NB4 (cell line): ENCODE measurements at regions not wholly inside any gene's neighbourhood (a gene's known extent, or its start where the extent isn't known, plus 50 kb on each side); places are given as distances from the start of the nearest gene placed in this dataset.
A peak's percentile ranks its signal among the peaks of the same experiment; 100 is the strongest.
"Not testable (repeated sequence)": the region's sequence is repeated elsewhere in the genome, so short reads cannot be mapped to it uniquely, and the experiment has no call there.

ENCODE experiments used
- DNase-seq: peaks from one replicate; pipeline ENCODE4 v3.0.0; 2010; ENCODE audit warnings: low read depth
- H3K4me3 ChIP-seq: one replicate; pipeline ENCODE4 v1.5.1; 2011; ENCODE audit warnings: mild to moderate bottlenecking, low read depth, low read length, moderate library complexity
- CTCF ChIP-seq: IDR thresholded peaks from one replicate; pipeline ENCODE4 v1.5.1; 2012; ENCODE audit warnings: low read depth, low read length
- MAX ChIP-seq: IDR thresholded peaks from 2 replicates; pipeline ENCODE4 v1.6.1; 2011; ENCODE audit warnings: low read depth, low read length
- MYC ChIP-seq: IDR thresholded peaks from 2 replicates; pipeline ENCODE4 v1.6.1; 2011; ENCODE audit warnings: low read depth, low read length
- POLR2A ChIP-seq: IDR thresholded peaks from 2 replicates; pipeline ENCODE4 v1.6.1; 2011; ENCODE audit warnings: mild to moderate bottlenecking; ENCODE audit not compliant: insufficient read length; ENCODE audit errors: extremely low read depth

GRCh38 chr11:128040603-128041002 is 546.8 kb downstream of the ETS1 start:
- DNase-seq: peak; percentile 45
- TF ChIP-seq POLR2A (no peak), MAX (no peak), CTCF (no peak), MYC (no peak)
- no peak overlapping the region for H3K4me3 ChIP-seq

- TF ChIP-seq MAX: peak; percentile 81
- TF ChIP-seq MYC: peak; percentile 70
- TF ChIP-seq CTCF: no peak
- H3K4me3 ChIP-seq: peak overlapping the region; percentile 38
- peak; percentile 99 for DNase-seq
Observed at GRCh38 chr11:128039140-128040021, 548.0 kb downstream of the ETS1 start.

DNA sequence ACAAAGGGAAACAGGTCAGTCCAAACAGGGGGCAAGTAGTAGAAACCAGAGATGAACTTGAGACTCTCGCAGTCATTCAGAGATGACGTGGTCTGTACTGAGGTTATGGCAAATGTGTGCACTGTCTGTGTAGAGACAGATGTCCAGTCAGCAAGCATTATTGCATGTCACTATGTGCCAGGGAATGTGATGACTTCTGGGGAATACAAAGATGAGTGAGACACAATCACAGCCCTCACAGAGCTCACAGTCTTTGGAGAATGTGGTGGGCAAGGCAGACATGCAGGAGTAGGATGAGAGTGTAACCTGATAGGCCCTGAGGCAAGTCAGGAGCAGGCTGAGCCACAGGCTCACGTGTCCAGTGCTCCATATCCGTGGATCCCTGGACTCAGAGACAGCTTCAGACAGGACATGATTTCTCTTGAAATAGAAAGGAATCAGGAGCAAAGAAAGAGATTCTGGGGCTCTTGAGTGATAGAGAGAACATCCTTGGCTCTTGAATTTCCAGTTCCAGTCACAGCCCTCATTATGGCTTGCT is 550.7 kb downstream of the ETS1 start:
- TF ChIP-seq MYC (no peak), MAX (no peak), POLR2A (no peak)
- H3K4me3 ChIP-seq: no peak overlapping the region
- no peak for DNase-seq

DNA sequence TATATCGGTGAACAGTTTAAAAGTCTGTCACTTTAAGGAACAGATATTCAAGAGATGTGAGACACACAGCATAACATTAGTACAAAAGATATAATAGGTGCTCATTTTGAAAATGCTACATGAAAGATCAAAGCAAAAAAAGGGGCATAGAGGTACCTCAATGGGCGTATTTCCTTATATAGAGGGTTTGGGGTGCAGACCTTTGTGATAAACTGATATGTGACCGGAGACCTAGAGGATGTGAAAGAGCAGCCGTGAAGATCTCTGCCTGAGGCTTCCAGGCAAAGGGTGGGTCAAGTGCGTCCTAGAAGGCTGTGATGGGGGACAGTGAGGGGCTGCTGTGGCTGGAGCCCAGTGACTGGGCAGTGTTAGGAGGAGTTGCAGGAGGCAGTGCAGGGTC is 551.4 kb downstream of the ETS1 start:
- no peak overlapping the region for H3K4me3 ChIP-seq
- DNase-seq: no peak
- TF ChIP-seq POLR2A: no peak
- no peak for TF ChIP-seq MAX
- no peak for TF ChIP-seq MYC
- no peak for TF ChIP-seq CTCF

- peak; percentile 64 for TF ChIP-seq CTCF
- not testable (repeated sequence) for H3K4me3 ChIP-seq
- DNase-seq: peak; percentile 82
Observed at GRCh38 chr11:128031538-128032134, 555.7 kb downstream of the ETS1 start.

GRCh38 chr11:128029219-128029722 is 558.1 kb downstream of the ETS1 start:
- no peak for TF ChIP-seq MAX
- TF ChIP-seq CTCF: no peak
- TF ChIP-seq POLR2A: no peak
- no peak for TF ChIP-seq MYC
- H3K4me3 ChIP-seq: no peak overlapping the region
- DNase-seq: no peak
